ENCODE measurements at regions not wholly inside any gene's neighbourhood (a gene's known extent, or its start where the extent isn't known, plus 50 kb on each side); places are given as distances from the start of the nearest gene placed in this dataset.

GRCh38 chr5:173707392-173707791 lies 90.9 kb upstream of the BOD1 start:
- no peaks in the 10 kb centered on the region for H3K27me3 ChIP-seq (replicated peaks in 1 of 4; ENCODE audit: control insufficient read depth in 3 of 4, extremely low read depth in 1 of 4, insufficient read depth in 3 of 4, low read length in 3 of 4)
- peak overlapping the region; percentile 57; the same call in 1 of the 2 replicates for H2BK20ac ChIP-seq (ENCODE audit: low read length)
- peak overlapping the region; percentile 68 for H2BK12ac ChIP-seq (ENCODE audit: low read depth, low read length)
- DNase-seq (ENCODE audit: low read depth in 1 of 2, low spot score in 2 of 2) (no peak), FAIRE-seq (no peak)
- peak overlapping the region; percentile 11 for H4K91ac ChIP-seq (replicated peaks; ENCODE audit: insufficient read length, low read length)
- no peaks in the 10 kb centered on the region for H3K79me2 ChIP-seq (ENCODE audit: control insufficient read depth in 1 of 2, insufficient read depth in 2 of 2, low read length in 2 of 2)
- no peak overlapping the region for H3K18ac ChIP-seq (ENCODE audit: extremely low read depth, low read length)
- WGBS, 2 experiments (ENCODE audit: extremely low coverage in 1 of 2, insufficient coverage in 1 of 2, insufficient read length in 1 of 2, insufficient replicate concordance in 2 of 2, low coverage in 1 of 2, low lambda C conversion rate in 2 of 2, missing lambda C conversion rate in 1 of 2) = 94% methylated on average over 4 of the region's 4 CpGs; no CpG with 5 or more reads in 1 of the 2 experiments
- no peaks in the 10 kb centered on the region for H3K79me1 ChIP-seq (ENCODE audit: low read depth, low read length)
- 0 out of 7 replicates have a peak, but pooled peaks cover 0 to 2% (median 0%) of the 10 kb centered on the region in 4 experiments for H3K4me1 ChIP-seq (replicated peaks in 1 of 4; ENCODE audit: control insufficient read depth in 3 of 4, insufficient read depth in 4 of 4, low read length in 3 of 4)
- ChIA-PET POLR2A (ENCODE audit: partially characterized antibody) (interaction anchor here (1.6 kb wide), 1 partner anchor 255 kb away, joined by 4 read pairs; no protein-coding TSS in a partner anchor), CTCF (ENCODE audit: partially characterized antibody) (interaction anchor here (0.6 to 1.7 kb wide), 2 partner anchors 46 to 79 kb away, joined by 3 to 4 read pairs; no protein-coding TSS in a partner anchor)
- H4K20me1 ChIP-seq (replicated peaks in 1 of 2; ENCODE audit: control insufficient read depth in 1 of 2, insufficient read depth in 2 of 2, low read length in 2 of 2) = peaks cover 0 to 2% of the 10 kb centered on the region in 2 experiments
- no peaks in the 10 kb centered on the region for H3K9me3 ChIP-seq (ENCODE audit: insufficient read depth in 2 of 2, low read depth in 1 of 2, low read length in 1 of 2)
- H2BK15ac ChIP-seq (ENCODE audit: low read length) = 0 out of 2 replicates have a peak overlapping the region, but pooled peaks have one; percentile 13
- H3K23me2 ChIP-seq (ENCODE audit: low read depth, low read length) = peaks cover 4% of the 10 kb centered on the region; the same call in 1 of the 2 replicates
- no peak overlapping the region for H3K9ac ChIP-seq (replicated peaks in 1 of 4; ENCODE audit: extremely low read depth in 1 of 4, low read depth in 3 of 4, low read length in 3 of 4)
- TF ChIP-seq POLR2A (IDR thresholded peaks at IDR 0.05; ENCODE audit: control extremely low read depth in 1 of 2, low read depth in 2 of 2, low read length in 2 of 2) (no peak), TAF1 (IDR thresholded peaks at IDR 0.05; ENCODE audit: low read depth, low read length) (no peak), YY1 (IDR thresholded peaks at IDR 0.05; ENCODE audit: low read depth, low read length) (no peak), SIRT6 (IDR thresholded peaks at IDR 0.05; ENCODE audit: low read length) (no peak), SIN3A (conservative IDR thresholded peaks at IDR 0.05 in 1 of 2, IDR thresholded peaks at IDR 0.05 in 1 of 2; ENCODE audit: low read depth in 1 of 2, low read length in 2 of 2) (no peak), BACH1 (IDR thresholded peaks at IDR 0.05; ENCODE audit: low read length) (no peak), KDM4A (IDR thresholded peaks at IDR 0.05; ENCODE audit: low read depth, low read length, severe bottlenecking) (no peak), ZNF274 (IDR thresholded peaks at IDR 0.05; ENCODE audit: borderline replicate concordance, extremely low read depth, low read length) (no peak), SRF (IDR thresholded peaks at IDR 0.05; ENCODE audit: low read depth, low read length) (no peak), EP300 (IDR thresholded peaks at IDR 0.05; ENCODE audit: borderline replicate concordance in 1 of 2, low read depth in 2 of 2, low read length in 2 of 2) (no peak), CHD2 (IDR thresholded peaks at IDR 0.05; ENCODE audit: low read length) (no peak), KDM1A (IDR thresholded peaks at IDR 0.05; ENCODE audit: borderline replicate concordance, low read length) (no peak), TEAD4 (IDR thresholded peaks at IDR 0.05; ENCODE audit: low read depth, low read length) (no peak)
- no peak overlapping the region for H3K14ac ChIP-seq (ENCODE audit: insufficient read length)
- H3K36me3 ChIP-seq (ENCODE audit: control insufficient read depth in 2 of 4, insufficient read depth in 4 of 4, low read length in 3 of 4) = no peaks in the 10 kb centered on the region
- no peak overlapping the region for H3K23ac ChIP-seq (ENCODE audit: insufficient read length)
- H2BK120ac ChIP-seq (replicated peaks; ENCODE audit: low read depth, low read length) = no peak overlapping the region
- H3K56ac ChIP-seq (replicated peaks; ENCODE audit: insufficient read length, low read depth, low read length) = no peak overlapping the region
- H3K4me2 ChIP-seq (ENCODE audit: insufficient read depth in 1 of 2, low read depth in 2 of 2, low read length in 2 of 2) = no peak overlapping the region
- H2BK5ac ChIP-seq (ENCODE audit: low read depth, low read length) = no peak overlapping the region
- peak overlapping the region; percentile 25; the same call in 1 of the 2 replicates for H4K8ac ChIP-seq (ENCODE audit: extremely low read depth, insufficient read depth, low read length)
- H2AFZ ChIP-seq (ENCODE audit: low read length) = no peak overlapping the region
- no peak overlapping the region for H4K5ac ChIP-seq (ENCODE audit: insufficient read length, low read depth, low read length)
- no peak overlapping the region for H3K27ac ChIP-seq (ENCODE audit: low read depth, low read length)
- H3K4me3 ChIP-seq (ENCODE audit: extremely low read depth in 1 of 4, insufficient read depth in 2 of 4, low read depth in 3 of 4, low read length in 4 of 4) = no peak overlapping the region
- no peak overlapping the region for H3K4ac ChIP-seq (replicated peaks; ENCODE audit: insufficient read length, low read depth, low read length)
- peak overlapping the region; percentile 16; the same call in 1 of the 2 replicates for H2AK5ac ChIP-seq (ENCODE audit: low read depth, low read length)
